ENCODE measurements at regions not wholly inside any gene's neighbourhood (a gene's known extent, or its start where the extent isn't known, plus 50 kb on each side); places are given as distances from the start of the nearest gene placed in this dataset.

- DNase-seq = no peak
Observed at GRCh38 chr1:24987424-24987823, 57.3 kb upstream of the RUNX3 start.

DNA sequence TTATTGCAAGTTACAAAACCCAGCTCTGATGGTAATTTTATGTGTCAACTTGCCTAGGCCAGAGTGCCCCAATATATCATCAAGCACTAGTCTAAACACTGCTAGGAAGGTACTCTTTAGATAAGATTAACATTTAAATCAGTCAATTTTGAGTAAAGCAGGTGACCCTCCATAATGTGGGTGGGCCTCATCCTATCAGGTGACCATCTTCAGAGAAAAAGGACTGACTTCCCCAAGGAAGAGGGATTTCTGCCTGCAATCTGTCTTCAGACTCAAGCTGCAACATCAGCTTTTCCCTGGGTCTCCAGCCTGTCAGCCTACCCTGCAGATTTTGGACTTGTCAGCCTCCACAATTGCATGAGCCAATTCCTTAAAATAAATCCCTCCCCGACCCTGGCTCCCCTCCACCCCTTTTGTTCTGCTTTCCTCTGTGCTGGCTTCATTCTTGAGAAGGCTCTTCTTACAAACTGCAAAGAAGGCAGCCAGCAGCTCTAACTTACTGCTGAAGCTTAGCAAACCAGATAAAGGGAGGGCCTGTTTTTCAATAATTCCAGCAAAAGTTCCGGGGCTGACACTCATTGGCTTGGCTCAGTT lies 56.4 kb upstream of the RUNX3 start:
- DNase-seq = peak; percentile 89

- no peak for DNase-seq
Observed at GRCh38 chr1:24985737-24986136, 55.7 kb upstream of the RUNX3 start.

DNA sequence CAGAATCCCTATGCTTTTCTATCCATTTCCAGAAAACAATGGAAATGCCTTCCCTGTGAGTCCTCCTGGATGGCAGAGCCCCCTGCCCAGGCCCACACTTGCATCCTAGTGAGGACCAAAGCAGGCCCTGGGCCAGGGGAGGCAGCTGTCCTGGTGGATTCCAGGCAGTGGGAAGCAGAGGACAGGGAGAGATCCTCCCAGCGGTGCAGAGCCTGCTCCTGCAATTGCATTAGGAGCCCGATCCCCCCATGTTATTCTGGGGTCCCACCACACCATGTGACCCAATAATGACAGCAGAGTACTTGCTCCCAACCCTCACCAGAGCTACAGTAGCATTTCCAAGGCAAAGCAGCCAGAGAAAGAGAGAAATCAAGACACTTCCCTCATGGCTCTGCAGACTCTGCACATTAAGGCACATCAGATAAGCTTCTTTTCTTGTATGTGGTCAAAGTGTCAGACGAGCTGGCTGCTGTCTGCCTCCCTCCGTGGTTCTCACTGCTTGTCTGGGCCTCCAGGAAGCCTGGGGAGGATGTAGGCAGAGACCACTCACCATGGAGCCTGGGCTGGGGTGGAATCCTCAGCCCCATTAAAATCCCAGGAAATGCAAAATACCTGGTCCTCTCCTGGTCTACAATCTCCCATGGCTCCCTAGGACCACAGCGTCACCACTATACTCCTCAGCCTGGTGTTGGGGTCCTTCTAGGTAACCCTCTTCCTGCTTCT lies 54.9 kb upstream of the RUNX3 start:
- DNase-seq = no peak

DNA sequence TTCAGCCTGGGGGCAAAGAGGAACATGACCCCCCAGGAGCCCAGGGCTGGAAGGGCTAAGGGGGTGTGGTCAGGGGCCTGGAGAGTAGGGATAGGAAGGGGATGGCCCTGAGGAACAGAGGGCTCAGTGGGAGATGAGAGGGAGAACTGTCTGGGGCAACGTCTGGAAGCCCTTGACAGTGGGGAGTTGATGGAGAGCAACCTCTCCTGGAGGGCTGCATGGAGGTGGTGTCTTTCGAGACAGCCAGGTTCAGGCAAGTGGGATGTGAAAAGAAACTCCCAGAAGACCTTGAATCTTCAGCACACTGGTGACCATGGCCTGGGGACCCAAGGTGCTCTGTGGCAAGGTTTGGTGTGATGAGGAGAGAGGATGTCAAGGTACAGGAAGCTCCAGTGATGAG lies 54.2 kb upstream of the RUNX3 start:
- DNase-seq = no peak

GRCh38 chr1:24983006-24983680 lies 53.1 kb upstream of the RUNX3 start:
- DNase-seq = no peak

DNA sequence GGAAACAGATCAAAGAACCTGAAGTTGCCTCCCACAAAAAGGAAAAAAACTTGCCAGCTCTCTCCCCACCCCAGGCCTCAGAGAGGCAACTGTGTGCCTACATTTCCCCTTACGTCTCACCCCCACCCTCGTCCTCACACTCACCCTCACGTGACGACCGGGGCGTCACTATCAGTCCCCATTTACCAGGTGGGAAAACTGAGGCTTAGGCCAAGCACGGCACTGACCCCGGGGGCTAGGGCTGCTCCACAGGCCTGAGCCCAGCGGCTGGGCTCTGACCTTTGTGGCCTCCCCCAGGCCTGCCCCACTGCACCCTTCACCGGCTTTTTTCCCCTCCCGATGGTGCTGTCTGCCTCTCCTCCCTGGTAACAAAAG lies 51.5 kb upstream of the RUNX3 start:
- DNase-seq = no peak

DNA sequence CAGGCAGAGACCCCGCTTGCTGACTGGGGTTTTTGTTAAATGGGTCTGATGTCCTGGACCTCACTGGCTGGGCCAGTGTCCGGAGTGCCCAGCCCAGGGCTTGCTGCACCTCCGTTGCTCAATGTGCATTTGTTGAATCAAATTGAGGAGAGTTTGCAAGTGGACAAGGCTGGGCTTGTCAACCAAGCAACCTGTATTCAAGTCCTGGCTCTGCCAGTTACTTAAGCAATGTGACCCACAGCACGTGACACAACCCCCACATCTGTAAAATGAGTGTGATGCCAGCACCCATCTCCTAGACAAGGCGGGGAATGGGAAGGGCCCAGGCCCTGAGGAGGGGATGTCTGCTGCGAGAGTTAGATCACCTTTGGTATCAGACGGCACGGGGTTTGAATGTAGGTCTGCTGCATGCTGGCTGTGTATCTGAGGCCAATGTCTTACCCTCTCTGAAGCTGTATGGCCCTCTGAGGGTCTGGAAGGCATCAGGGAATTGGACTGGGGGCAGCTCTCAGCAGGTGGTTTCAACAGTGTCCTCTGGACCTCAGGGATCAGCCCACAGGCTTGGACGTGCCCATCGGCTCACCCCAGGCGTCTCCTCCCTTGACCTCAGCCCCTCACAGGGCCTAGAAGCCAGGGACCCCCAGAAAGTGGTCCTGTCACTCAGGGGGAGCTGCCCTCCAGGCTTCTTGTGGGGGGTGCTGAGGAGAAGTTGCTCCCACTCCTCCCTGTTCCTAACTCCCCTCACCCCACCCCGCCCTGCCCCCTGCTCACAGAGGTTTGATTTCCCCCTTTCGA lies 51.0 kb upstream of the RUNX3 start:
- no peak for DNase-seq

All from muscle of arm (tissue), 1 donor.